ENCODE measurements at regions not wholly inside any gene's neighbourhood (a gene's known extent, or its start where the extent isn't known, plus 50 kb on each side); places are given as distances from the start of the nearest gene placed in this dataset.
"Not testable (repeated sequence)": the region's sequence is repeated elsewhere in the genome, so short reads cannot be mapped to it uniquely, and the experiment has no call there.

DNA sequence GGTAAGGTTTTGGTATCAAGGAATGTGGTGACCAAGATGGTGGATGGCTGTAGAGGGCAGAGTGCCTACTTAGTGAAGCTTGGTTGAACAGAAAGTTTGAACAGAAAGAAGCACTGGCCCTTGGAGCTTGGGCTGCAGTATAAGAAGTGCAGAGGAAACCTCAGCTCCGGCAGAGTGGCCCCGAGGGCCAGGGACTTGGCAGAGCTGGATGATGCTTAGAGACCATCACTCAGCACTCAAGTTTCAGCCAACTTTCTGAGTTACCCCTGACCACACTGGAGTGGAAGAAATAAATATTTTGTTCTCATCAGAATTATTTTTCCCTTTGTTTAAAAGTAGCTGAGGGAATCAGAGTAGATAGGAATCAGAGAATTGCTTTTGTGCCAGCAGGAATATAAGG lies 336.7 kb downstream of the C7orf25 start:
- DNase-seq (ENCODE audit: insufficient read length, low spot score) (no peak), FAIRE-seq (no peak)

DNA sequence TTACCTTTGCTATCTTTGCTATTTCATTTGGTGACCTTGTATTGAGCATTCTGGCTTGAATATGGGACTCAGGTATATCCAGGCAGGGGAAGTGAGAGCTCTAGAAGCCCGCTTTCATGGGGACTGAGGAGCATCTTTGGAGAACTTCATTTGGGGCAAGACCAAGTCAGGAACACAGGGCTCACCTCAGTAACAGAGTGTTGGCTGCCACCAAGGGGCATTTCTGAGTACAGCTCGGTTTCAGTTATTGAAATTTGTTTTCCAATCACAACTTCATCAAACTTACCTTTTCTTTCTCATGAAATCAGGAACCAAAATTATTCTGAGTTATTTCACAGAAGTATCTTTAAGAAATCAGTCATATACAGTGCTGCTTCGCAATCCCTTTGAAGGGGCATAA lies 337.2 kb downstream of the C7orf25 start:
- FAIRE-seq (no peak), DNase-seq (ENCODE audit: insufficient read length, low spot score) (no peak)

DNA sequence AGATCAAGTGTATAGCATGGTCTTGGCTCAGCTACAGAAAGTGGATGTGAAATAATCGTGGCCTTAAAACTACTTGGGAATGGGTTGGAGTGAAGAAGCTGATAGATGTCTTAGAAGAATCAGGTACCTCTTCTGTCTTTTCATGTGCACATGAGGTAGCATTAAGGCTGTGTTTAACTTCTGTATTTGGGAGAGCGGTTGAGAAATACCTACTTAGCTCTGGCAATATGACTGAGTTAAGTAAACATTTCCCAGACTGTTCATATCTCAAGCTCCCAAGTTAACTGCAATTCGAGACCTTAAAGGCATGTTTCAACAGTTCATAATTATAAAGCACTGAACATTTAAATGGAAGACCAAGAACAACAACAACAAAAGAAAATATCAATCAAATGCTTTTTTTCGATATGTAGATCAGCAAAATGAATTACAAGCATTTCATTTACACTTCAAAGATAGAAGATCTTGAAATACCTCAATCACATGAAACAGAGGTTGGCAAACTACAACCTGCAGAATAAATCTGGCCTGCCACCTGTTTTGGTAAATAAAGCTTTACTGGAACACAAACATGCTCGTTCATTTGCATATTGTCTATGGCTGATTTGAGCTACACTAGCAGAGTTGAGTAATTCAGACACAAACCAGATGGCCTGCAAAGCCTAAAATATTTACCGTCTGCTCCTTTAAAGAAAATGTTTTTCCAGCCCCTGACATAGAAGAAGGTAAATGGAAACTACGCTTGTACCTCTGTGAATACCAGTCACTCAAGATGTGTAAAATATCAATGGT lies 337.1 kb upstream of the GLI3 start:
- DNase-seq (ENCODE audit: insufficient read length, low spot score), result no peak
- FAIRE-seq, result no peak

DNA sequence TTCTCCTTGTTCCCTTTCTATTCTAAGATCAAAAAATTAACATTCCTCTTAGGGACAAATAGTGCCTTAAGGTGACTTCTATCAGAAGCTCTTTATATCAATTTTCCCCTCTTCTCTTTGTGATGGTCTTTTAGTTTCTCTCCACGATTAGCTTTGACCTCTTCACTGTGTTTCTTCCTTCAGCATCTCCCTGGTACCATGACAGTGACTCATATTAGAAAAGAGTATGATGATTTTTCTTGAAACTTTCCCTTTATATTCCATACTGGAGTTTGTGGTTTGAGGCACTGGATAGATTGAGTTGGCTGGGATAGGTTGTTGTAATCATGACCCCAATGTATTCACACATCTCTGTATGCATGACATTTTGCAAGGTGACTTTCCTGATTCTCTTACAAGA lies 335.6 kb upstream of the GLI3 start:
- DNase-seq (ENCODE audit: insufficient read length, low spot score) (no peak), FAIRE-seq (no peak)

DNA sequence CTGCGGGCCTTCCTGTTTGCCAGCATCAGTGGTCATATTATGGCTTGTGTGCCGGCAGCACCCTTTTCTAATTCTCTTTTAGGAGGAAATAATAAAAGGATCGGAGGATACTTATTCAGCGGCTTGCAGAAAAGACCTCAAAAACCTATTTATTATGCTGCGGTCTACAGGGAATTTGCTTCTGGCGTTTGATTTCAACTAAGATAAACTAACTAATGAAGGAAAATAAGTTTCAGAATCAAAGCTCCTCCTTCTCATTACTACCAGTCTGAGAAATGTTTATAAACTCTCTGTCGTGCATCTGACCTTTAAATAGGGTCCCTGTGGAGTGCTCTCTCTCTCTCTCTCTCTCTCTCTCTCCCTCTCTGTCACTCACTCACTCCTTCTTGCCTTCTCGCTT lies 335.0 kb upstream of the GLI3 start:
- DNase-seq (ENCODE audit: insufficient read length, low spot score), result no peak
- no peak for FAIRE-seq

DNA sequence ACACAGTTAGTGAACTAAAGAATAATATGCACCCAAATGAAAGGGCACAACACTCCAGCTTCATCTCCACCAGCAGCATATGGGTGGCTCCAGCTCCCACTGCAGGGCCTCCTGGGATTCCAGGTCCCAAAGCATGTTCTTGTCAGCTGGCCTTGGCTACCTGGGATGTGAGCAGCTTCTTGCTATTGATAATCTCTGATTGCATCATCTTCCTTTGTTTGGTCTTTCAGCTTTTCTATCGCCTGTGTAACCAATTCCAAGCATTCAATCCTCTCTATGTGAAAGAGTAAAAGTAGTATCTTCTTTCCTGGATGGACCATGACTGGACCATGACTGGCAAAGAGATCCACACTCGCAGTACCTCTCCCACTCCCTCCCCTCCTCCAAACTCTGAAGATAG lies 333.9 kb upstream of the GLI3 start:
- FAIRE-seq (no peak), DNase-seq (ENCODE audit: insufficient read length, low spot score) (no peak)

DNA sequence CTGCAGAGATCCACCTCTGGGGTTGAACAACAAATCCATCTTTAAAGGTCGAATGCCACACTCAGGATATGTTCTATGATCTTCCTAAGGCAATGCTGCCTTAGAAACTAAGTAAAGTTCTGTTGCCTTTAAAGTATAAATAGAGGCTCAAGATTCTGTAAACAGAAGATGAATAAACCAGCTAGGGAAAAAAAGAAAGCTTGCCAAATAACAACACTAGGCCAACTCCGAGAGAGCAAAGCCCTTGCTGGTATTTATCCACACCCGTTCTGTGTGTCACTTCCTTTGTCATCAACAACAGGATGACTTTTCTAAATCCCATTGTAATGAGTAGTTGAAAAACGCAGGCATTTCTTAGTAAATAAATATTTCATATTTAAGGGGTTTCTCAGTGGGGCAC lies 330.0 kb upstream of the GLI3 start:
- no peak for DNase-seq (ENCODE audit: insufficient read length, low spot score)
- FAIRE-seq, result no peak

DNA sequence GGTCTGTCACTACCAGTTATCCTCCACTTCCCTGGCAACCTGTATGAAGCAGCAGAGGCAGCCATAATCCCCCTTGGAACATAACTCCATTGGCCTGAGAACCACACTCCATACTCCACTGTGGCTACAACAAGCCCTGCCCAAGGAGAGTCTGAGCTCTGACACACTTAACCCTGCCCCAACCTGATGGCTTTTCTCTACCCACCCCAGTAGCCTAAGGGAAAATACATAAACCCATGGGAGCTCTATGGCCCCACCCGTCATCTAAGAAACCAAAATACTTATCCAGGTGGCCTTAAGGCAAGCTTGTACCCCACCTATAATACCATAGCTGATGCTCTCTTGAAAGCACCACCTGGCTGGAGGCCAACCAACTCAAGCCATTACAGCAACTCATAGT lies 324.8 kb upstream of the GLI3 start:
- no peak for DNase-seq (ENCODE audit: insufficient read length, low spot score)
- FAIRE-seq, result no peak

GRCh38 chr7:42560866-42561265 lies 323.9 kb upstream of the GLI3 start:
- FAIRE-seq (no peak), DNase-seq (ENCODE audit: insufficient read length, low spot score) (no peak)

- FAIRE-seq; DNase-seq (ENCODE audit: insufficient read length, low spot score): not testable (repeated sequence)
Measured at GRCh38 chr7:42554932-42555331, 317.9 kb upstream of the GLI3 start.

DNA sequence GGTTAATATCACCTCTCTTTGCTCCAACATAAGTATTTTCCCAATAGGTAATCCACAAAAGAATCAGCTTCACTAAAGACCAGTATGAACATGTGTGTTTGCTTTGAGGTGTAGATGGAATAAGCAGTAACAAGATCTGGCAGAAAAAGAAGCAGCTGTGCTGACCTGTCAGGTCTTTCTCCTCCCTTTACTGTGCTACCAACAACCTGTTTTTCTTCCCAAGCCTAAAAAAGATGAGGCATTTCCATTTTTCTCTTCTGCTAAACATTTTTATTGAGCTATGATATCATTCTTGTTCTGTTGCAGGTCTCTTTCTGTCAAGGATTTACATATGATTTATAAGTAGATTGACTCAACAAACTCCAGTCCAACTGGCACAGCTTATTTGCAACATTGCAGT lies 315.2 kb upstream of the GLI3 start:
- no peak for FAIRE-seq
- no peak for DNase-seq (ENCODE audit: insufficient read length, low spot score)

DNA sequence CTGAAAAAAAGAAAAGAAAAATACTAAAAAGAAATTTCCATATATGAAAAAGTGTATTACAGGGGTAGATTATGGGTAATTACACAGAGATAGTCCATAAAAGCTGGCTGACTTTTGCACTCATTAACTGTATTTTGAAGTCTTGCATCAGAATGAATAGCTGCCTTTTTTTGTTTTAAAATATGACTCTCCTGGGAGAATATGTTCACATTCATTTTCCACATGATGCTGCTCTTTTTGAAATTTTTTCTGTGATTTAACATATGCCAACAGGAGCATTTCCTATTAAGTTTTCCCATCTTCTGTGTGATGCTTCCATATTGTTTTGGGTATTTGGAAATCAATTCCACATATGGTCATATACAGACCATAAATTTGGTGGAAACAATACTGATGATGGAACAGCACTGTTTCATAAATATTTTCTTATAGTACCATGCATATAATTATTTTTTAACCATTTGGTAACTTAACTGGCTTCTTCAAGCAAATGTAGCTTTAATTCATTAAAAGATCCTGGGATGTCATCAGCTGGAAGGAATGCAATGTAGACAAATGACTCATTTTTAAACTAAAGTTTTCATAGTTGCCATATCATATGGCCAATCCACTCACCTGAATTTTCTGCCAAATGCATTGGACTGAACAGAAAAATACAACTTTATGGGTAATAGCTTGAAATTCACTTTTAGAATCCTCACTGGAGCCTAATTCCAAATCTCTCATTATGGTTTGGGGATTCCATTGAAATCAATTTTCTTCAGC lies 313.9 kb upstream of the GLI3 start:
- FAIRE-seq (no peak), DNase-seq (ENCODE audit: insufficient read length, low spot score) (no peak)

DNA sequence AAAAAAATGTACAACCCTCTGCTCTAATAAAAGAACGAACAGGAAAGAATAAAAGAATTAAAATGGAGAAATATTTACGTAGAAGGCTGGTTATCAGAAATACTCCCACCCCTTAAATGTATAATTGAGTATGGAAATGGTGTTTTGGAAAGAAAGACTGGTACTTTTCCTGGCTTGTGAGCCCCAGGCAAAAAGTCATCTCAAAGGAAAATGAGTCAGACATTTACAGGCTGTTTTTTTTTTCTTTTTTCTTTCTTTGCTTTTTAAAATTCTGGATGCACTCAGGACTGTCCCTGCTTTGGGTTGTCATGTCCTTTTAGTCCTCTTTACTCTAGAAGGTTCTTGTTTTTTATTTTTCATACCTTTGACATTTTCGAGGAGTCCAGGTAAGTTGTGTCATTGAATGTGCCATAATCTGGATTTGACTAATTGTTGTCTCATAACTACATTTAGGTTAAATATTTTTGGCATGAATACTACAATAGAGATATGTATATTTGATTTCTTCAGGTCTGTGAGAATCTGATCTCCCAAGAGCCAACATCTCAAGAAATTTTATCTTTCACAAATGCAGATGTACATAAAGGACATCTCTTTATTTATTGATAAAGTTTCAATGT lies 313.0 kb upstream of the GLI3 start:
- FAIRE-seq (no peak), DNase-seq (ENCODE audit: insufficient read length, low spot score) (no peak)

GRCh38 chr7:42548816-42549611 lies 312.0 kb upstream of the GLI3 start:
- no peak for DNase-seq (ENCODE audit: insufficient read length, low spot score)
- FAIRE-seq, result no peak

- FAIRE-seq (no peak), DNase-seq (ENCODE audit: insufficient read length, low spot score) (no peak)
Measured at GRCh38 chr7:42545049-42545724, 308.2 kb upstream of the GLI3 start.

- DNase-seq (ENCODE audit: insufficient read length, low spot score) (no peak), FAIRE-seq (no peak)
Measured at GRCh38 chr7:42543953-42544352, 306.9 kb upstream of the GLI3 start.

GRCh38 chr7:42542446-42542845 lies 305.4 kb upstream of the GLI3 start:
- FAIRE-seq, result not testable (repeated sequence)

DNA sequence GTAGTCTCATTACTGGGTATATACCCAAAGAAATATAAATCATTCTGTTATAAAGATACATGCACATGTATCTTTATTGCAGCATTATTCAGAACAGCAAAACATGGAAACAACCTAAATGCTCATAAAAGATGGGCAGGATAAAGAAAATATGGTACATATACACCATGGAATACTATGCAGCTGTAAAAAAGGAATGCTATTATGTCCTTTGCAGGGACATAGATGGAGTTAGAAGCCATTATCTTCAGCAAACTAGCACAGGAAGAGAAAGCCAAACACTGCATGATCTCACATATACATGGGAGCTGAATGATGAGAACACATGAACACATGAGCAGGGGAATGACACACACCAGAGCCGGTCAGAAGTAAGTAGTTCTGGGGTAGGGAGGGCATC lies 297.4 kb upstream of the GLI3 start:
- FAIRE-seq (no peak), DNase-seq (ENCODE audit: insufficient read length, low spot score) (no peak)

More at GRCh38 chr7:42542446-42542845, 305.4 kb upstream of the GLI3 start:
- DNase-seq (ENCODE audit: insufficient read length, low spot score), result not testable (repeated sequence)

GRCh38 chr7:42527004-42527403 lies 290.0 kb upstream of the GLI3 start:
- no peak for FAIRE-seq
- DNase-seq (ENCODE audit: insufficient read length, low spot score), result no peak

- DNase-seq (ENCODE audit: insufficient read length, low spot score) (no peak), FAIRE-seq (no peak)
Measured at GRCh38 chr7:42522227-42522991, 285.4 kb upstream of the GLI3 start.

Measured in GM19239 (cell line).